OCI-M2 (cell line): ENCODE measurements at regions not wholly inside any gene's neighbourhood (a gene's known extent, or its start where the extent isn't known, plus 50 kb on each side); places are given as distances from the start of the nearest gene placed in this dataset.

Experiments used
- DNase-seq: peaks from one replicate; lab custom pipeline; 2025; ENCODE audit not compliant: unreplicated experiment; lab: John Stamatoyannopoulos, UW

DNA sequence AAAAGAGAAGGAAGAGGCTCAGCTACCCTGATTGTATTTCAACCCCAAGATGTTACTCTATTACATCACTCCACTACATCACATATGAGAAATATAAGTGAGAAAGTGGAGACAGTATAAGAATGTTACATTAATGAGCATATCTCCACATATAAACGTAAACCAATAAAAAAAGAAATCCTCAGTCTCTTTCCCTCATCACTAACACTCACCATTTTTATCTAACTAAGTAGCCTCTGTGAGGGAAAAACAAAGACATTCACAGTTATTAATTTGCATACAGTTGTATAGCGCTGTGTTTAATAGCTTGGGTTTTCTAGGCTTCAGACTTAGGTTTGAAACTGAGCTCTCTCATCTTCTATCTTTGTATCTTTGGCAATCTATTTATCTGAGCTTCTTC, 489.1 kb upstream of the LRRTM4 start:
- no peak for DNase-seq

DNA sequence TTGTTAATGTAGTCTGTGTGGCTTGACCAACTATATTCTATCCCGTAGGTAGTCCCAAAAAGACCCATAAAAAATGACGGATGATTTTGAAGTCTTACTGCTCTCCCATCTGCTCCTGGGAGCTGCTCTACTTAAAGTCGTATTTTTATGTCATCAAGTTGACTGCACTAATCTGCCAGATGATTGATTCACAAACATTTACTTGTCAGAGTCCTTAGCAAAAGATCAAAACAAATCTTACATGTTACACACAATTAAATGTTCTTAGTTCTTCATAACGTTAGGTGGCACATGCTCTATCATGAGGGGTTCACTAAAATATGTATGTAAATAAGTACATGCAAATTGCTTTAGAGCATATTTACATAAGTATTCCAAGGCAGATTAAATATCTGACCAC, 498.3 kb upstream of the LRRTM4 start:
- DNase-seq: no peak

DNA sequence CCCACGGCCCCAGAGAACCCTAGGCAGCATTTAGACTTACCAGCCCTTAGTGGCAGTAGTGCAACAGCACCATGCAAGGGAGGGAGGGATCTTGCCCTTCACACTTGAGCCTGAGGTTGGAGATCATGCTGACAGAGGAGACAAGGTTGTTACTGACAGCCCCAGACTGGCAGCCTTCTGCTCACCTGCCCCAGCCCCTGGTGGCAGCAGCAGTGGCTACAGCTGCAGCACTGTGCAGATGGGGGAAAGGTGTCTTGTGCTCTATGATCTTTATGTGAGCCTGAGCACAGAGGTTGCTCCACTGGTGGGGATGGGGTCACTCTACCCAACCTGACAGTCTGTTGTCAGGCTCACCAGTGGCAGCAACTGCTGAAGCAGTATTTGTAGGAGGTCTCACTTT, 501.2 kb upstream of the LRRTM4 start:
- no peak for DNase-seq

DNA sequence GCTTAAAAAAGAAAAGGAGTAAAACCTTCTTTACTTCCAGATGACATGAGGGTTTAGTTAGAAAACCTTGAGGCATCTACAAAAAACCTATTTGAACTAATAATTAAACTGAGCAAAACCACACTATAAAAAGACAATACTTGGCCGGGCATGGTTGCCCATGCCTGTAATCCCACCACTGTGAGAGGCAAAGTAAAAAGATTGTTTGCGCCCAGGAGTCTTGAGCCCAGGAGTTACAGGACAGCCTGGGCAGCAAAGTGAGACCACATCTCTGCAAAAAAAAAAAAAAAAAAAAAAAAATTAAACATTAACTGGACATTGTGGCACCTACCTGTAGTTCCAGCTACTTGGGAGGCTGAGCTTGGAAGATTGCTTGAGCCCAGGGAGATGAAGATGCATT, 502.8 kb upstream of the LRRTM4 start:
- DNase-seq: no peak

DNA sequence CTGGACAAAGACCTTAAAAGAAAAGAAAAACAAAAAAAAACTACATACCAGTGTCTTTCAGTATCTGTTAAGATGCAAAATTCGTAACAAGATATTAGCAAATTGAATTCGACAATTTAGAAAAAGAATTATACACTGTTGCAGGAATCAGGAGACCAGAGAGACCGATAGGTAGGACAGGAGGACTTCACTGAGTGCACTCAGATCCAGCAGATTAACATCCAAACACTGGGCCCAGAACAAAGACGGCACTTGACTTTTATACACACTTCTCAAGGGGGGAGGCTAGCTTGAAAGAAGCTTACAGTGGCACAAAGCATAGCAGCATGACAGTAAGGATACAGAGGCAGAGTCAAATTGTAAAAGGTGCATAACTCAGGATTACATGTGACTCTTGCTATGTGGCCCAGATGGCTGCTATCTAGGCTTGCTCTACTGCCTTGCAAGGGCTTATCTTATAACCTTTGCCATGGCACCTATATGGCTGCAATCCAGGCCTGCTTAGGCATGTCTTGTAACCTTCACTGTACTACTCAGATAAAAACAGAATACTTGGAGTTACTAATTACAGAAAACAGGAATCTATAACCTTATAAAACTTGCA, 507.3 kb upstream of the LRRTM4 start:
- no peak for DNase-seq

DNA sequence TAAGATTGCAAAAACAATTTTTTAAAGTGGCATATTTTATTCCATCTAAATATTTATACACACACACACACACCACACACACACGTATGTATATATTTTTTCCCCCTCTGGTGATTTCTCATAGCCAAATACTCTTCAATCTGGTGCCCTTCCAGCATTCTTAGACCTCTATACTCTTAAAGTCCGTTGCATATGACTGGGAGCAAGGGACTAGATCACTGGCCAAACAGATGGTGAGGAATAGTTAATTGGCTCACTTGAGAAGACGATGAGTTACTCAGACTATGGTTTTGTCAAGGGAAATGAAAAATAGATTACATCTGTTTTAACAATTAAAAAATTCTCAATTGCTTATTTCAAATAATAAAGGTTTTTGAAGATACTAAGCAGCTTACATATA, 512.5 kb upstream of the LRRTM4 start:
- no peak for DNase-seq

DNA sequence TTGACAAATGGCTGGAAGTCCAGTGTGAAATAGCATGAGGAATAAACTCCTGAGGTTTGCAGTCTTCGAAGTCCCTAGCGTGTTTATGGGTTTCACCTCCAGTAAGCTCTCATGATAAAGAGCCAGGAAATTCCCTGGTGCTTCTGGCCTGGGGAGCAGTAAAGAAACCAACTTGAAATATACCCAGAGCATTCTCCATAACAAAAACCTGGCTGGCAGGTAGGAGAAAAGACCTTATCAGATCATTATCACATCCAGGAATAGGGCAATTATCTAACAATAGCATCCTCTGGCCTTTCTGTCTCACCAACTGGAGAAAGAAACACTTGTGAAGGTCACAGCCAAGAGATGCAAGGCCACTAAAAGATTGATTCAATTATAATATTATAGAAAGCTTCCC, 513.6 kb upstream of the LRRTM4 start:
- DNase-seq: no peak

DNA sequence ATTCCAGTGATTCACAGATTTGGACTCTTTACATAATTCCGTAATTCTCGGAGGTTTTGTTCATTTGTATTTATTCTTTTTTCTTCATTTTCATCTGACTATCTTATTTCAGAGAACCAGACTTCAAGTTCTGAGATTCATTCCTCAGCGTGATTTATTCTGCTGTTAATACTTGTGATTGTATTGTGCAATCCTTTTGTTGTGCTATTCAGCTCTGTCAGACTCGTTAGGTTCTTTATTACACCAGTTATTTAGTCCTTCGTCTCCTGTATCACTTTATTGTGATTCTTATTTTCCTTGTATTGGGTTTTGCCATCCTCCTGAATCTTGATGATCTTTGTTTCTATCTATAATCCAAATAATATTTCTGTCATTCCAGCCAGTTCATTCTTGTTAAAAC, 529.3 kb upstream of the LRRTM4 start:
- no peak for DNase-seq

DNA sequence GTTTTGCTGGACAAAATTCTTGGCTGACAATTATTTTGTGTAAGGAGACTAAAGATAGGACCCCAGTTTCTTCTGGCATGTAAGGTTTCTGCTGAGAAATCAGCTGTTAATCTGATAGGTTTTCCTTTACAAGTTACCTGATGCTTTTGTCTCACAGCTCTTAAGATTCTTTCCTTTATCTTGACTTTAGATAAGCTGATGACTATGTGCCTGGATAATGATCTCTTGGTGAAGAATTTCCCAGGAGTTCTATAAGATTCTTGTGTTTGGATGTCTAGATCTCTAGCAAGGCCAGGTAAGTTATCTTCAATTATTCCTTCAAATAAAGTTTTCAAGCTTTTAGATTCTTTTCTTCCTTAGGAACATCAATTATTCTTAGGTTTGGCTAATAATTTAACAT, 534.8 kb upstream of the LRRTM4 start:
- DNase-seq: no peak

DNA sequence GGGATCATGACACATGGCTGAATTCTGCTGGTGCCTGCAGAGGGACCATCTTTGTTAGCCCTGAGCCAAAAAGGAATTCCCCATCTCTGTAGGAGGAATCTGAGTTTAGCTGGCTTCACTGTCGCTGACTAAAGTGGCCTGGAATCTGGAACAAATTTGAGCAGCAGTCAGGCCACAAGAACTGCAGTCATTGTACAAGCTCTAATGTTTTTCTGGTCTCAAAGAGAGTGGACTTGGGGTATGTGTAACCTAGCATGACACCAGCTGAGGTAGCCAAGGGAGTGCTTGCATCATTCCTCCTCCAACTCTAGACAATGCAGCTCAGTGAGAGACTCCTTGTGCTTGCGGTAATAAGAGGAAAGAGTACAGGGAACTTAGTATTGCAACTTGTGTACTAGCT, 539.1 kb upstream of the LRRTM4 start:
- DNase-seq: no peak

DNA sequence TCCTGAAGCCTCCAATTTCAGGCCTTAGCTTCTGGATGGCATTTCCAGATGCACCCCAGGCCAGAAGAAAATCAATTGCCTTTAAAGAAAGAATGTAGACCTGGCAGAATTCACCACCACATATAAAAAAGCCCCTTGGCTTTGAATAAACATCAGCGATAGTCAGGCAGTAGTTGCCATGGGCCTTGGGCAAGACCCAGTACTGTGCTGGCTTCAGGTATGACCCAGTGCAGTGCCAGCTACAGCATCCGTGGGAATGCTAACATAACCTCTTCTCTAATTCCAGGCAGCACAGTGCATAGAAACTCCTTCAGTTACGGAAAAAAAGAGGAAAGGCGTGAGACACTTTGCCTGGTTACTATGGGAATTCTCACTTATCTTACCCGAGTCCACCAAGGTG, 539.6 kb upstream of the LRRTM4 start:
- DNase-seq: no peak

DNA sequence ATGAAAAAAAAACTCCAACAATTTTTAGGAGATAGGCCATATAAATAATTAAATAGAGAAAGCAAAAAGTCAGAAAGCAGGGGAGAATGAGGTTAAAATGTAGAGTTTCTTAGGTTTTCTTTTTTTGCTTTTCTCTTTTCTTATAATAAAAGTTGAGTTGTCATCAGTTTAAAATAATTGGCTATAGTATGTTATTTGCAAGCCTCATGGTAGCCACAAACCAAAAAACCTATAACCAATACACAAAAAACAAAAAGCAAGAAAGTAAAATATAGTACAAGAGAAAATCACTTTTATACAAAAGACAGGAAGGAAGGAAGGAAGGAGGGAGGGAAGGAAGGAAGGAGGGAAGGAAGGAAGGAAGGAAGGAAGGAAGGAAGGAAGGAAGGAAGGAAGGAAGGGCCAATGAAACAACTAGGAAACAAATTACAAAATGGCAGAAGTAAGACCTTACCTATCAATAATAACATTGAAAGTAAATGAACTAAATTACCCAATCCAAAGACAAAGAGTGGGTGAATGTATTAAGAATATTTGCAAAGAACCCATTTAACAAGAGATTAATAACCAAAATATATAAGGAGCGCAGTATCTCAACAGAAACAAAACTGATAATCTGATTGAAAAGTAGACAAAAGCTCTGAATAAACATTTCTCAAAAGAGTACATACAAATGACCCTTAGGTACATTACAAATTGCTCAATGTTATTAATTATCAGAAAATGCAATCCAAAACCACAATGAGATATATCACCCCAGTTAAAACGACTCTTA, 541.3 kb upstream of the LRRTM4 start:
- DNase-seq: no peak

DNA sequence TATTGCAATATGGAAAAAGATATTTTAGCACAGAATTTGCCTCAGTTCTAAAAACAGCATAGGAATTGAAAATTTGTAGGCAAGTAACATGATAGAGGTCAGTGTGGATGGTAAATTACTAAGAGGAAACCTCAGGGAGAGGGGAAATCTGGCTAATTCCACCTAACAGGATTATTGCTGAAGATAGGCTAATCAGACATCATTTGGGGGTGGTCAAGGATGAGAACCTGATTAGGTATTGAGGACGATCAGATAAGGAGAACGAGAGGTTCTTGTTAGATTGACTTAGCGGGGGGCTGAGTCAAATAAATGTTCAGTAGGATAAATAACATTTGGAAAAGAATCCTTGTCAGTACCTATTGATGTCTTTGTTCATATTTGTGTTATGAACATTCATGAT, 543.2 kb upstream of the LRRTM4 start:
- no peak for DNase-seq

DNA sequence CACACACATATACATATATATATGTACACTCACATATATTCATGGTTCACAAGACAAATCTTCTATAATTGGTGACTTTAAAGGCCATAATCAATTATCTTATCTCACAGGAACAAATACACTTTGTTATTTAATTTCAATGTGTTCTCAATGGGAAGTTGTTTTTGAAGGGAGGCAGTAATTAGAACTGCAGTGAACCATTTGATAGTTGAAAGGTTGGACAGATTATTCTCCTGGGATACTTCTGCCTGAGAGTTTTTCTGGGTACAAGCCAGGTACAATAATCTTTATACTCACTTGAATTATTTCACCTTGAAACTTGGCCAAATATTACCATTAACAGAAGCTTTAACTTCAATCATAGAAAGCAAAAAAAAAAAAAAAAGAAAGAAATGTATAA, 546.6 kb upstream of the LRRTM4 start:
- DNase-seq: no peak

DNA sequence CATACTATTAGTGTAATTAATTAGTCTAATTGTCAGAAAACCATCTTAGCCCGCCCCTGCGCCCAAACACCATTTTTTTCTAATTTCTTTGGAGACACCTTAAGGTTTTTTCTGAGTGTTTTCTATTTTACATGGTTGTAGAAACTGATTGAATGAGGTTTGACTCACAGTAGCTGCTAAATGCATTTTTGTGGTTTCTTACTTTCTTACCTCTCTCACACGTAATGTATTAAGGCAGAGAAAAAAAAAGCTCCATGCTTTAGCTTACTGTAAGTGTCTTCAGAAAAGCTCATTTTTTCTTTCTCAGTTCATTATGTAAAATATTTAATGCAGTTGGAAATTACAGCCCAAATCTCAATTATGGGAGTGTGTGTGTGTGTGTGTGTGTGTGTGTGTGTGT, 548.5 kb upstream of the LRRTM4 start:
- no peak for DNase-seq

DNA sequence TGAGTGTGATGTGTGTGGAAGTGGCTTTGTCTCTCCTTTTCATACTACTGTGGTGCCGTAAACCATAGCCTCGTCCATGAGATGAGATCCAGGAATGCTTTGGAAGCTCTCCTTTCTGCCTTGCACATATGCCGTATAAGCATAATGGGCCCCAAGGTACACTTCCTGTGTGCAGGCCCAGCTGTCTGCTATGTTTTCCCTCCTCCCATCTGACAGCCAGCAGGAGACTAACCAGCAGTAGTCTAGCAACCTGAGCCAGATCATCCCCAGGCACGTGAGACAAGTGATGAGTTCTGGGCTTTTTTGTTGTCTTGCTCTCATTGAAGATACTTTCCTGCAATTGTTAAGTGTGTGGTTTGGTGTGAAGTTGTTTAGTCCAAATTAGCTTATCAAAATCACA, 555.5 kb upstream of the LRRTM4 start:
- no peak for DNase-seq

DNA sequence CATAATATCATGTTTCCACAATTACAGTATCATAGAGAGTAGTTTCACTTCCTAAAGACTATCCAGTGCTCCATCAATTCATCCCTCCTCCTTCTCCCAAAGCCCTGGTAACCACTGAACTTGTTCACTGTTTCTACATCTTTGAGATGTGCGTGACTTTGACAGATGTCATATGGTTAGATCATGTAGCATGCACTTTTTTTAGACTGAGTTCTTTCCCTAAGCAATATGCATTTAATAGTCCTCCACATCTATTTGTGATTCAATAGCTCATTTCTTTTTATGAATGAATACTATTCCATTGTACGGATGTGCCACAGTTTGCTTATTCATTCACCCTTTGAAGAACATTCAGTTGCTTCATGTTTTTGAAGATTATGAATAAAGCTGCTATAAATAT, 560.4 kb upstream of the LRRTM4 start:
- no peak for DNase-seq

DNA sequence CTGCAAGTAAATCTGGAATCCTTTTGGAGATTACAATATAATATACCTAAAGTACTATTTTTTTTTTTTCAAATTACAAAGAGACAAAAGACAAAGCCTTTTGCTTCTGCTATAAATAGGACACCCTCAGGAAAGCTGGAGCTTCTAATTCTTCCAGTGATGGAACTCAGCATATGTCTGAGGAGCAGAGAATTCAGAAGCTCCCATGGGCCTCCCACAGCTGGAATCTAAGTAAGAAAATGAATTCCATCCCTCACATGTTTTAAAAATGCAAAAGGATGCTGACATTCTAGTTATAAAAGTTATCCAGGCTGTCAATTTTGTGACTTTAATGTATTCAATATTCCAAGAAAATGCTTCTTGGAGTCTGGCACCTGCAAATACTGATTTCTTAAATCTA, 571.3 kb upstream of the LRRTM4 start:
- no peak for DNase-seq

DNA sequence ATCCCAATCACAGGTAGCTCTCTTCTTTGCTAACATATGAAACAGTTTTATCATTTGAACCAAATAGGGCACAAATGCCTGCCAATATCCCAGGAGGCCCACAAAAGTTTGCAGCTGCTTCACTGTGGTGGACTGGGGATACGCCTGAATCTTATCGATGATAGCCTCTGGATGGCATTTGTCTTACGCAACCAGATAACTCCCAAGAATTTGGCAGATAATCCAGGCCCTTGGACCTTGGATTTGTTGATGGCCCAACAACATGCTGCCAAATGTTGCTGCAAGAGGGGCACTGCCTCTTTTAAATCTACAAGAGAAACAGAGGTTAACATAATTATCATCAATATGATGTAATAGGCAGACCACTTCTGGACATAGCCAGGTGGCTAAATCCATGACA, 587.1 kb upstream of the LRRTM4 start:
- DNase-seq: no peak

DNA sequence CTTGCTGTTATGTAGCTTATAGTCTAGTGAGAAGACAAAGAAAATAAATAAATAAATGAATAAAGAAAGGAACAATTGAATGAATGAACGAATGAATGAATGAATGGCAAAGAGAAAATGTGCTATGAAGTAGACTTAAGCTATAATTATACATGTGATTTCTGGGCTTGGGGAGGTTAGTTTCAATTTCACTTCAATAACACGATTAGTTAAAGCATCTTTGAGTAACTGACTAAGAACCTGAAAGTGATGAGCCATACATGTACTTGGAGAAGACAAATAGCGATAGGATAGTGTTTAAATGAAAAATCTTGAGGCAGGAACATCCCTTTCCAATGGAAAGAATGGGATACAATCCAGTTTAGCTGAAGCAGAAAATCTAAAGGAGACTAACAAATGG, 593.1 kb upstream of the LRRTM4 start:
- no peak for DNase-seq

DNA sequence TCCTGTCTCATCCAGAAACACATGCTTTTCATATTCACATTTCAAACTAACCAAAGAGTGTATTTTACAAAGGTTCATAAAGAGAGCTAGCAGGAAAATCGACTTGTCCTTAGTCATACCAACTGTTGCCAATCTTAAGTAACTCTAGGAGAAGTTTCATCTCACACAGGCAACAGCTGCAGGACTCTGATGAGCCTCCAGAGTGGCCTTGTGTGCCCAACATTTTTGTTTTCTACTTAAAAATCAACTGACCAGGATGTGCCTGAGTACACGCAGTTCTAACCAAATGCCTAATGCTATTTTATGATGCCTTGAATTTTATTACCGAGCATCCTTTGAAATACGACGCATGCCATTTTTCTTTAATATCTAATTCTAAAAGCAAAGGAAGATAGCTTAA, 595.9 kb upstream of the LRRTM4 start:
- no peak for DNase-seq

DNA sequence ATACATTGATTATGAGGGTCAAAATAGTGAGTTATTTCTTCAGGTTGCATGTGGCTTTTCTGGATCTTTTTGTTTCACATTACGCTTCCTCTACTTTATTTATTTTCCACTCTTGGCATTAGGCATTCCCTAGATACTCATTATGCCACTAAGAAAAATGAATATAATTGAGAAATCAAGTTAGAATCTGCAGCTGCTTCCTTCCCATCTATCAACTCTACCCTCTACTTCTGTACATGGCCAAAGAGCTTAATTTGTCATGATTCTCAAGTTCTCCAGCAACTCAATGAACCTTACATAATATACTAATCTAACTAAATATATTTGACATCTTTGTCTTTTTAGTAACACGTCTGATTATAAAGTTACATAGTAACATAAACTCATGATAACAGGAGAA, 598.1 kb upstream of the LRRTM4 start:
- DNase-seq: no peak

DNA sequence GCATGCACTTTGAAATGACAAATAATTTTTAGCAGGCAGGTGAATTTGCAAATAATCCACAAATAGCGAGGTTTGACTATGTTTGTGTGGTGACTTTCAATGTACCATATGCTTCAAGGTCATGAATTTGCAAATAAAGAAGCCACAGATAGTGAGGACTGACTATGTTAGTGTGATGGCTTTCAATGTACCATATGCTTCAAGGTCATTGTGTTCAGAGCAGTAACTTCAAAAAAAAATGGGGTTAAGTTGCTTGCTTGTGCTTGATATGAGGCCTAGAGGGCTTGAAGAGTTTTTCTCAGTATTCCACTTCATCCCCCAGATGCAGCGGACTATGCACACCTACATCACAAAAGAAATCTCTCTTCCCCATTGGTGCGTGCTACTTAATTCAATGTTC, 602.9 kb upstream of the LRRTM4 start:
- no peak for DNase-seq
